K562 (cell line): ENCODE measurements at regions not wholly inside any gene's neighbourhood (a gene's known extent, or its start where the extent isn't known, plus 50 kb on each side); places are given as distances from the start of the nearest gene placed in this dataset.

Experiments used
- CXXC5 ChIP-seq: fragments of 250-450 bp; sonication (Bioruptor Pico); IDR thresholded peaks from 2 replicates; pipeline ENCODE4 v1.8.0; 2022; ENCODE audit warnings: inconsistent platforms, mild to moderate bottlenecking, moderate library complexity
- DDX20 ChIP-seq: fragments of 450-650 bp; IDR thresholded peaks from 2 replicates; pipeline ENCODE4 v1.6.1; 2016; ENCODE audit warnings: missing genetic modification characterization, low read depth, mild to moderate bottlenecking, missing compliant biosample characterization, moderate library complexity
- DMBX1 ChIP-seq: fragments of 250-450 bp; sonication (Bioruptor Pico); IDR thresholded peaks from 2 replicates; pipeline ENCODE4 v1.8.0; 2022; ENCODE audit warnings: inconsistent platforms, mild to moderate bottlenecking, moderate library complexity, borderline replicate concordance
- ESRRB ChIP-seq: fragments of 250-450 bp; sonication (Bioruptor Pico); IDR thresholded peaks from 2 replicates; pipeline ENCODE4 v1.5.0; 2020; ENCODE audit warnings: mild to moderate bottlenecking, moderate library complexity, borderline replicate concordance
- FOS ChIP-seq: IDR thresholded peaks from 3 replicates; pipeline ENCODE4 v1.6.1; 2011; ENCODE audit not compliant: insufficient read length; ENCODE audit errors: extremely low read depth
- HLTF ChIP-seq: fragments of 450-650 bp; IDR thresholded peaks from 2 replicates; pipeline ENCODE4 v1.6.1; 2016
- MAZ ChIP-seq, 2 experiments: fragments of 450-650 bp in 1 of 2; sonication (generic) in 1 of 2; formaldehyde crosslinking; IDR thresholded peaks in 1 of 2; conservative IDR thresholded peaks in 1 of 2; 2 replicates each; pipeline versions ENCODE4 v1.4.0 to v1.5.0; 2020; ENCODE audit warnings: mild to moderate bottlenecking in 1 of 2, missing genetic modification reagents in 1 of 2
- MBD2 ChIP-seq: sonication (generic); IDR thresholded peaks from 2 replicates; pipeline ENCODE4 v1.6.1; 2016; ENCODE audit warnings: low read depth, borderline replicate concordance
- RBFOX2 ChIP-seq: fragments of 200-400 bp; formaldehyde crosslinking; IDR thresholded peaks from 2 replicates; pipeline ENCODE4 v1.6.1; 2017; ENCODE audit warnings: low read depth, mild to moderate bottlenecking, low read length, moderate library complexity
- SMAD4 ChIP-seq: fragments of 250-450 bp; sonication (Bioruptor Pico); conservative IDR thresholded peaks from 2 replicates; pipeline ENCODE4 v1.8.0; 2021; ENCODE audit warnings: inconsistent platforms, mild to moderate bottlenecking, moderate library complexity
- TCF3 ChIP-seq: sonication (generic); formaldehyde crosslinking; IDR thresholded peaks from 2 replicates; pipeline ENCODE4 v1.4.0; 2020; ENCODE audit warnings: mild to moderate bottlenecking, missing genetic modification reagents
- TCF7 ChIP-seq: sonication (generic); IDR thresholded peaks from 2 replicates; pipeline ENCODE4 v1.6.1; 2016; ENCODE audit warnings: antibody characterized with exemption, borderline replicate concordance
- VEZF1 ChIP-seq: fragments of 200-800 bp; sonication (Bioruptor generic); IDR thresholded peaks from 2 replicates; pipeline ENCODE4 v1.6.1; 2017; ENCODE audit warnings: missing genetic modification characterization, missing compliant biosample characterization
- ZBTB9 ChIP-seq: fragments of 450-650 bp; formaldehyde crosslinking; IDR thresholded peaks from 2 replicates; pipeline ENCODE4 v1.4.0; 2020; ENCODE audit warnings: mild to moderate bottlenecking, moderate library complexity
- ZKSCAN1 ChIP-seq: fragments of 150-350 bp; IDR thresholded peaks from 2 replicates; pipeline ENCODE4 v1.6.1; 2016; ENCODE audit warnings: low read depth, low read length
- ZNF146 ChIP-seq: IDR thresholded peaks from one replicate; pipeline ENCODE4 v1.6.1; 2018; ENCODE audit warnings: missing compliant biosample characterization; ENCODE audit not compliant: unreplicated experiment
- ZNF445 ChIP-seq: fragments of 250-450 bp; sonication (Bioruptor Pico); IDR thresholded peaks from 2 replicates; pipeline ENCODE4 v1.4.0; 2020; ENCODE audit warnings: low read depth, mild to moderate bottlenecking, moderate library complexity
- ZNF76 ChIP-seq: fragments of 250-450 bp; sonication (Bioruptor Pico); IDR thresholded peaks from 2 replicates; pipeline ENCODE4 v1.4.0; 2020; ENCODE audit warnings: mild to moderate bottlenecking, moderate library complexity, borderline replicate concordance

GRCh38 chr3:8371960-8372463 lies 129.6 kb upstream of the LMCD1 start (continued):
- TF ChIP-seq MAZ (CRISPR knock-in tag; conservative IDR thresholded peaks at IDR 0.05 in 1 of 2, IDR thresholded peaks at IDR 0.05 in 1 of 2) = 0 out of 4 replicates have a peak, but pooled peaks of 1 of the 2 experiments have one; percentile 19
- no peak for TF ChIP-seq ESRRB (CRISPR knock-in tag)
- 0 out of 2 replicates have a peak, but pooled peaks have one; percentile 52 for TF ChIP-seq SMAD4
- TF ChIP-seq TCF3 = peak; percentile 37; the same call in 1 of the 2 replicates
- TF ChIP-seq DMBX1 (CRISPR knock-in tag) = peak; percentile 69; the same call in 1 of the 2 replicates
- no peak for TF ChIP-seq RBFOX2
- TF ChIP-seq CXXC5 (CRISPR knock-in tag) = peak; percentile 52
- TF ChIP-seq ZKSCAN1 = no peak
- TF ChIP-seq VEZF1 (CRISPR knock-in tag) = peak; percentile 37; the same call in 1 of the 2 replicates
- no peak for TF ChIP-seq FOS
- 0 out of 2 replicates have a peak, but pooled peaks have one; percentile 14 for TF ChIP-seq ZNF445 (CRISPR knock-in tag)
- TF ChIP-seq TCF7 = no peak
- no peak for TF ChIP-seq DDX20 (tag)
- TF ChIP-seq ZNF146 (CRISPR knock-in tag) = no peak
- no peak for TF ChIP-seq MBD2
- TF ChIP-seq ZNF76 (CRISPR knock-in tag) = no peak
- TF ChIP-seq ZBTB9 (CRISPR knock-in tag) = 0 out of 2 replicates have a peak, but pooled peaks have one; percentile 27
- no peak for TF ChIP-seq HLTF
